PC-3 (cell line): ENCODE measurements at regions not wholly inside any gene's neighbourhood (a gene's known extent, or its start where the extent isn't known, plus 50 kb on each side); places are given as distances from the start of the nearest gene placed in this dataset.

Source experiments
- ATAC-seq: fragments of 200-7000 bp; cut with Tn5 transposase; 2 replicates; pipeline ENCODE4 v1.9.1; 2020; ENCODE audit warnings: mild to moderate bottlenecking, moderate library complexity
- BruUV-seq: library from RNA; stranded (reverse); fragments of 400-500 nt; replicated peaks from 2 replicates; lab custom pipeline; 2021; lab: Mats Ljungman, UMichigan
- CTCF ChIA-PET: fragments of 300-600 bp; sonication (Branson Sonifier 250); formaldehyde crosslinking; loops from one replicate; lab custom pipeline; 2022; ENCODE audit warnings: antibody characterized with exemption; lab: Charles Lee
- POLR2A ChIA-PET: fragments of 300-600 bp; sonication (Branson Sonifier 250); formaldehyde crosslinking; loops from one replicate; lab custom pipeline; 2022; ENCODE audit warnings: antibody characterized with exemption; ENCODE audit not compliant: unreplicated experiment; lab: Charles Lee
- DNase-seq: peaks from one replicate; pipeline ENCODE4 v3.0.0-alpha.2; 2015
- H2AFZ ChIP-seq: fragments of 300-600 bp; sonication (generic); 2 replicates; pipeline ENCODE4 v1.6.0; 2016; ENCODE audit warnings: antibody characterized with exemption, low read length
- H3F3A ChIP-seq: fragments of 300-600 bp; sonication (generic); one replicate; pipeline ENCODE4 v1.6.0; 2017; ENCODE audit warnings: antibody characterized with exemption, low read length, control low read depth, mild to moderate bottlenecking; ENCODE audit not compliant: unreplicated experiment
- H3K27ac ChIP-seq: fragments of 300-600 bp; sonication (generic); 2 replicates; pipeline ENCODE4 v1.5.1; 2016; ENCODE audit warnings: mild to moderate bottlenecking, low read length
- H3K27me3 ChIP-seq: fragments of 300-600 bp; sonication (generic); 2 replicates; pipeline ENCODE4 v1.6.1; 2016; ENCODE audit warnings: low read length, mixed read lengths
- H3K36me3 ChIP-seq: fragments of 300-600 bp; sonication (generic); 2 replicates; pipeline ENCODE4 v1.6.1; 2016; ENCODE audit warnings: low read depth, mixed run types, low read length, mixed read lengths
- H3K4me1 ChIP-seq: fragments of 300-600 bp; sonication (generic); 2 replicates; pipeline ENCODE4 v1.5.1; 2016; ENCODE audit warnings: low read length; ENCODE audit not compliant: insufficient read depth
- H3K4me2 ChIP-seq: fragments of 300-600 bp; sonication (generic); 2 replicates; pipeline ENCODE4 v1.6.0; 2016; ENCODE audit warnings: low read length
- H3K4me3 ChIP-seq: fragments of 300-600 bp; sonication (generic); 2 replicates; pipeline ENCODE4 v1.5.1; 2016; ENCODE audit warnings: mild to moderate bottlenecking, low read length, mixed read lengths
- H3K79me2 ChIP-seq: fragments of 300-600 bp; sonication (generic); 2 replicates; pipeline ENCODE4 v1.6.1; 2017; ENCODE audit warnings: low read length, mixed read lengths
- H3K9ac ChIP-seq: fragments of 300-600 bp; sonication (generic); 2 replicates; pipeline ENCODE4 v1.6.0; 2016; ENCODE audit warnings: mild to moderate bottlenecking, low read length
- H3K9me2 ChIP-seq: fragments of 300-600 bp; sonication (generic); replicated peaks from 2 replicates; pipeline ENCODE4 v1.6.1; 2016; ENCODE audit warnings: mixed run types, low read length, mixed read lengths
- H3K9me3 ChIP-seq: fragments of 300-600 bp; sonication (generic); 2 replicates; pipeline ENCODE4 v1.6.1; 2016; ENCODE audit warnings: low read length, mixed read lengths
- H4K20me1 ChIP-seq: fragments of 300-600 bp; sonication (generic); 2 replicates; pipeline ENCODE4 v1.6.1; 2016; ENCODE audit warnings: low read length, mixed read lengths
- CTCF ChIP-seq: fragments of 300-600 bp; sonication (generic); conservative IDR thresholded peaks from 2 replicates; pipeline ENCODE4 v1.5.1; 2017; ENCODE audit warnings: antibody characterized with exemption, low read depth, mild to moderate bottlenecking, low read length
- EZH2 ChIP-seq: fragments of 300-600 bp; sonication (generic); IDR thresholded peaks from one replicate; pipeline ENCODE4 v1.6.1; 2017; ENCODE audit warnings: antibody characterized with exemption, mild to moderate bottlenecking, low read length; ENCODE audit not compliant: unreplicated experiment
- EZH2phosphoT487 ChIP-seq: fragments of 300-600 bp; sonication (generic); IDR thresholded peaks from 2 replicates; pipeline ENCODE4 v1.6.1; 2018; ENCODE audit warnings: mild to moderate bottlenecking, antibody characterized with exemption, low read length, borderline replicate concordance
- intact Hi-C: fragments of 100-400 bp; cut with micrococcal nuclease; formaldehyde crosslinking; loops from 2 replicates; pipeline ENCODE4 v1.9.0; 2023

GRCh38 chr10:57218382-57218781, 857.3 kb upstream of the ZWINT start:
- no peaks in the 10 kb centered on the region for H3K27me3 ChIP-seq
- H3K9me2 ChIP-seq, result no peaks in the 10 kb centered on the region
- ChIA-PET POLR2A (no interaction called here), CTCF (no interaction called here)
- no peaks in the 10 kb centered on the region for H3F3A ChIP-seq
- no peak overlapping the region for H3K27ac ChIP-seq
- H2AFZ ChIP-seq, result no peak overlapping the region
- BruUV-seq, result no TSS peak
- no peak overlapping the region for H3K4me3 ChIP-seq
- no peaks in the 10 kb centered on the region for H3K79me2 ChIP-seq
- DNase-seq, result peak; percentile 61
- H3K4me2 ChIP-seq, result no peak overlapping the region
- ATAC-seq, result peak; percentile 60
- H4K20me1 ChIP-seq, result no peaks in the 10 kb centered on the region
- no peak overlapping the region for H3K9ac ChIP-seq
- H3K9me3 ChIP-seq, result 0 out of 2 replicates have a peak, but pooled peaks cover 7% of the 10 kb centered on the region
- TF ChIP-seq CTCF (no peak), EZH2phosphoT487 (no peak), EZH2 (no peak)
- intact Hi-C loops, result no loop called here
- H3K4me1 ChIP-seq, result peaks cover 11% of the 10 kb centered on the region; the same call in 1 of the 2 replicates
- H3K36me3 ChIP-seq, result no peaks in the 10 kb centered on the region

- no peaks in the 10 kb centered on the region for H3F3A ChIP-seq
- ATAC-seq (no peak), DNase-seq (no peak)
- H3K9me2 ChIP-seq, result no peaks in the 10 kb centered on the region
- no peak overlapping the region for H3K27ac ChIP-seq
- H3K79me2 ChIP-seq, result no peaks in the 10 kb centered on the region
- no peaks in the 10 kb centered on the region for H3K9me3 ChIP-seq
- no peaks in the 10 kb centered on the region for H4K20me1 ChIP-seq
- ChIA-PET POLR2A (no interaction called here), CTCF (no interaction called here)
- BruUV-seq, result no TSS peak
- H2AFZ ChIP-seq, result no peak overlapping the region
- H3K36me3 ChIP-seq, result no peaks in the 10 kb centered on the region
- no peak for TF ChIP-seq EZH2
- TF ChIP-seq EZH2phosphoT487, result no peak
- TF ChIP-seq CTCF, result no peak
- no peaks in the 10 kb centered on the region for H3K4me1 ChIP-seq
- H3K9ac ChIP-seq, result no peak overlapping the region
- H3K4me3 ChIP-seq, result no peak overlapping the region
- intact Hi-C loops, result no loop called here
- H3K4me2 ChIP-seq, result no peak overlapping the region
- no peaks in the 10 kb centered on the region for H3K27me3 ChIP-seq
These were observed 841.3 kb upstream of the ZWINT start for GRCh38 chr10:57202356-57202755.

GRCh38 chr10:57188846-57189245, 827.8 kb upstream of the ZWINT start:
- CTCF ChIA-PET, result interaction anchor here (0.6 kb wide), 1 partner anchor 98 kb away, joined by 3 read pairs; no protein-coding TSS in a partner anchor

More at GRCh38 chr10:57188846-57189245, 827.8 kb upstream of the ZWINT start:
- DNase-seq, result peak; percentile 26
- intact Hi-C loops, result loop anchor here (2.0 kb wide), 1 partner anchor 20 kb away; no protein-coding TSS in a partner anchor
- Histone ChIP-seq H2AFZ (no peak overlapping the region), H3K9me3 (no peaks in the 10 kb centered on the region), H3K9me2 (no peaks in the 10 kb centered on the region), H3K4me3 (no peak overlapping the region), H4K20me1 (no peaks in the 10 kb centered on the region), H3K9ac (no peak overlapping the region), H3F3A (no peaks in the 10 kb centered on the region), H3K4me1 (no peaks in the 10 kb centered on the region), H3K27ac (no peak overlapping the region), H3K4me2 (no peak overlapping the region), H3K79me2 (no peaks in the 10 kb centered on the region), H3K36me3 (no peaks in the 10 kb centered on the region), H3K27me3 (no peaks in the 10 kb centered on the region)
- peak; percentile 90 for ATAC-seq
- TF ChIP-seq EZH2, result no peak
- TF ChIP-seq CTCF, result no peak
- TF ChIP-seq EZH2phosphoT487, result no peak
- BruUV-seq, result no TSS peak
- POLR2A ChIA-PET, result no interaction called here
